AML-193 (cell line): ENCODE measurements at regions not wholly inside any gene's neighbourhood (a gene's known extent, or its start where the extent isn't known, plus 50 kb on each side); places are given as distances from the start of the nearest gene placed in this dataset.
"Not testable (repeated sequence)": the region's sequence is repeated elsewhere in the genome, so short reads cannot be mapped to it uniquely, and the experiment has no call there.

Experiments
- DNase-seq, 2 experiments: peaks; one replicate each; lab custom pipeline; 2025; lab: John Stamatoyannopoulos, UW

DNA sequence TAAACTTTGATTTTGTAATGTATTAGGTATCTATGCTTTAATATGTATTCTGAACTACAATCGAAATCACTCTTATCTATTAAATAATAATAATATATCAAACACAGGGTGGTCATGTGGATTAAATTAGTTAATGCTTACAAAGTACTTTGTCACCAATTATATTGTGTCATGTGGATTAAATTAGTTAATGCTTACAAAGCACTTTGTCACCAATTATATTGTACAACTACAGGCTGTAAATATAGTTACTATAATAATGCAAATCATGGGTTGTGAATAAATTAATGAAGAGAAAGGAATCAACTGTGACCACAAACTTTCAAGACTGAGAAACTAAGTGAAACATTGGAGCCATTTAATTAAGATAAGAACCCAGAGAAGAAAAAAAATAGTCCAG lies 1929.1 kb upstream of the PCDH20 start:
- DNase-seq = no peak

DNA sequence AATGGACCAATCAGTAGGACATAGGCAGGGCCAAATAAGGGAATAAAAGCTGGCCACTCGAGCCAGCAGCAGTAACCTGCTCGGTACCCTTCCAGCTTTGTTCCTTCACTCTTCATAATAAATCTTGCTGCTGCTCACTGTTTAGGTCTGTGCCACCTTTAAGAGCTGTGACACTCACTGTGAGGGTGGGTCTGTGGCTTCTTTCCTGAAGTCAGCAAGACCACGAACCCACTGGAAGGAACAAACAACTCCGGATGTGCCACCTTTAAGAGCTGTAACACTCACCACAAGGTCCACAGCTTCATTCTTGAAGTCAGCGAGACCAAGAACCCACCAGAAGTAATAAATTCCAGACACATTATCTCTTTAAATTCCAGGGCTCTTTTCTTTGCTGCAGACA lies 1922.3 kb upstream of the PCDH20 start:
- no peak for DNase-seq

DNA sequence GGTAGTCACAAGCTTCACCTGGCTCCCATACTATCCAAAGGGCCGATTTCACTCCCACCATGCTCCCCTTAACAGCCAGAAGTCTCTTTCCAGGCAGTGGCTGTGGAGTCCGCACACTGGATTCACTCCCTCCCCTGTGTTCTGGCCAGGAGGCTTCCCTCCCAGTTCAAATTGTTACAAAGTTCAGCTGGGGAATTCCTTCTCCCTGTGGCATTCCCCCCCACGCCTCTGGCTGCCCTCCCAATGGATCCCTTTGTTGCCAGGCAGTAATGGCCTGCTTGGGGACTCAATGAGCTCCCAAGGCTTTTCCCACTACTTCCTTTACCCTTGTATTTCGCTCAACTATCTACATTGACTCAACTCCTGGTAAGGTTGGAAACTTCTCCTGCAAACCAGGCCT lies 1921.4 kb upstream of the PCDH20 start:
- DNase-seq = no peak

DNA sequence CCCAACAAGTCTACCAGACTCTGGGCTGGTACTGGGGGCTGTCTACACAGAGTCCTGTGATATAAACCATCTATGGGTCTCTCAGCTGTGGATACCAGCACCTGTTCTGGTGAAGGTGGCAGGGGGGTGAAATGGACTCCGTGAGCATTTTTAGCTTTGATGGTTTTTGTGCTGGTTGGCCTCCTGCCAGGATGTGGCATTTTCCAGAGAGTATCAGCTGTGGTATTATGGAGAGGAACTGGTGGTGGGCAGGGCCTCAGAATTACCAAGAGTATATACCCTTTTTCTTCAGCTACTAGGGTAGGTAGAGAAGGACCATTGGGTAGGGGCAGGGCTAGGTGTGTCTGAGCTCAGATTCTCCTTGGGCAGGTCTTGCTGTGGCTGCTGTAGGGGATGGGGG lies 1920.9 kb upstream of the PCDH20 start:
- no peak for DNase-seq

DNA sequence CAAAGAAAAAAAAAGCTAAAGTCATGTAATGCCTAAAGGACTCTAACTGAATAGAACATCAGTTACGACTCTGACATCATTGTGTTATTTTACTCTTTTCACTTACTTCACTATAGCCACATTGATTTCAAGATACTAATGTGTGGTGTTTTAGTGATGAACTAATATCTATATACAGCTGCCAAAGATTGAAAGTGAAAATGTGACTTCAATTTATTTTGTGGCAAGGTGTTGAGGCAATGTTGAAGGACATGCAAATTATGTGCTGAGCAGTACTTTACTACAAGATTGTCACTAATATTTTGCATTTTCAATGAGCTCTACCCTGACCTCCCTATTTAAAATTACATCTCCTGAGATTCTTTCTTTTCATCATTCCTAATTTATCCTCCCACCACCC lies 1911.9 kb upstream of the PCDH20 start:
- DNase-seq = no peak

DNA sequence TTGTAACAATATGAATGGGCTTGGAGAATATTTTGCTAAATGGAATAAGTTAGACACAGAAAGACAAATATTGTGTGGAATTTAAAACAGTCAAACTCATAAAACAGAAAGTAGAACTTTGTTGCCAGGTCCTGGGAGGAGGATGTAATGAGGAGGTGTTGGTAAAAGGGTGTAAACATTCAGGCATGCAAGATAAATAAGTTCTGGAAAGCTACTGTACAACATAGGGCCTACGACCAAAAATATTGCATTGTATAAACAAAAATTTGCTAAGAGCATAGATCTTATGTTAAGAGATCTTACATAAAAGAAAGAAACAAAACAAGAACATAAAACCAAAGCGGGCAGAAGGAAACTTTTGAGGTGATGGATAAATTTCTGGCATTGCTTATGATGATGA lies 1907.8 kb upstream of the PCDH20 start:
- DNase-seq = no peak

DNA sequence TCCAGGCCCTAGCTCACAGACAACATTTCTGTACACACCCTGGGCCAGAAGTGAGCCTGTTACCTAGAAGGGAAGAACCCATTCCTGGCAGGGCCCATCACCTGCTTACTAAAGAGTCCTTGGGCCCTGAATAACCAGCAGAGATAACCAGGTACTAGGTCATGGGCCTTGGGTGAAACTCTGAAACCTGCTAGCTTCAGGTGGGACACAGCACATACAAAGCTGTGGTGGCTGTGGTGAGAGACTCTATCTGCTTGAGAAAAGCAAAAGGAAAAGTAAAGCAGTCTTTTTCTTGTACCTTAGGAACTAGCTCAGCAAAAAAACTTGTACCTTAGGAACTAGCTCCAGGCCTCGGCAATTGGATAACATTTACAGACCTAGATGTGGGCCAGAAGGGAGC lies 1895.9 kb upstream of the PCDH20 start:
- no peak for DNase-seq

DNA sequence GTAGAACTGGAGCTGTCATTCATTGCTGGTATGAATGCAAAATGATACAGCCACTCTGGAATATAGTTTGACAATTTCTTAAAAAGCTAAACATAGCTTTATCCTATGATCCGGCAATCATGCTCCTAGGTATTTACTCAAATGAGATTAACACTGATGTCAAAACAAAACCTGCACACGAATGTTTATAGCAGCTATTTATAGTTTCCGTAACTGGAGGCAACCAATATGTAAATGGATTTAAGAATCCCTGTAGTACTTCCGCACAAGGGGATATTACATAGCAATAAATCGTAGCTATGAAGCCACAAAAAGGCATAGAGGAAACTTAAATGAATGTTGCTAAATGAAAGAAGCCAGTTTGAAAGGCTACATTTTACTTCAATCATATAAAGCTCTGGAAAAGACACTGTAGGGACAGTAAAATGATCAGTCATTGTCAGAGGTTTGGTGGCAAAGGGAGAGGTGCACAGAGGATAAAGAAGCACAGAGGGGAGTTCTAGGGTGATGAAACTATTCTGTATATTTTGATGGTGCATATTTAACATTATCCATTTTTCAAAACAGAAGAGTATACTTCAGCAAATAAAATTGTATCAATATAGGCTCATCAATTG lies 1893.0 kb upstream of the PCDH20 start:
- DNase-seq = no peak

DNA sequence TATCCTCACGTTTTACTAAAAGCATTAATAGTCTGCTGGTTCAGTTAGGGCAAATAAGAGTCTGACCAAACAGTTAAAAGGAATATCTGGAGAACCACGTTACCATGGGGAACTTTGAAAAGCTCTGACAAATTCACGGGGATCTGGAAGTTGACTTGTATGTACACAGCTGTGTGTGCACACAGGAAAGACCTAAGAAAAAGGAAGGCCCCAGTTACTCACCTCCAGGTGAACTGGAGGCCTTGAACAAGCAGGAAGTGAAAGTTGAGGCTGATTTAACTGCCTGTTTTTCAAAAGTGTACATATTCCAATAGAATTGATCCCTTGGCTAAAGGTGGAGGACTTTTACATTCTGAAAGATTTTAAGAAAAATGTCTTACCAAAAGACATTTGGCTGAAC lies 1891.6 kb upstream of the PCDH20 start:
- no peak for DNase-seq

DNA sequence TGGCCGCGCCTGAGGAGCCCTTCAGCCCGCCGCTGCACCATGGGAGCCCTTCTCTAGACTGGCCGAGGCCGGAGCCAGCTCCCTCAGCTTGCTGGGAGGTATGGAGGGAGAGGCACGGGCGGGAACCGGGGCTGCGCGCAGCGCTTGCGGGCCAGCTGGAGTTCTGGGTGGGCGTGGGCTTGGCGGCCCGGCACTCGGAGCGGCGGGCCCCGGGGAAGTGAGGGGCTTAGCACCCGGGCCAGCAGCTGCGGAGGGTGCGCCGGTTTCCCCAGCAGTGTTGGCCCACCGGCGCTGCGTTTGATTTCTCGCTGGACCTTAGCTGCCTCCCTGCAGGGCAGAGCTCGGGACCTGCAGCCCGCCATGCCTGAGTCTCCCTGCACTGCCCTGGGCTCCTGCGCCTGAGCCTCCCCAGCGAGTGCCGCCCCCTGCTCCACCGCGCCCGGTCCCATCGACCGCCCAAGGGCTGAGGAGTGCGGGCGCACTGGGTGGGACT lies 1890.0 kb upstream of the PCDH20 start:
- DNase-seq = no peak

DNA sequence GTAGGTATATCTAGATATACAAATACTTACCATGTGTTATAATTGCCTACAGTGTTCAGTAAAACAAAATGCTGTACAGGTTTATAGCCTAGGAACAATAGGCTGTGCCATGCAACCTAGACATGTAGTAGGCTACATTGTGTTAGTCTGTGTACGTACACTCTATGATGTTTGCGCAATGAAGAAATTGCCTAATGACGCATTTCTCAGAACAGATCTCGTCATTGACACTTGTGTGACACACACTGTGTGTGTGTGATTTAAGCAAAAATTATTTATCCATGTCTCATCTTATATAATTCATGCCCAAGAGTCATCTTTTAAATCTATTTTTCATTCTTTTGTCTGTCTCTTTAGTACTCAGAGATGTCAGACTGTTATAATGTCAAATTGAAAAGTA lies 1888.8 kb upstream of the PCDH20 start:
- DNase-seq = no peak

DNA sequence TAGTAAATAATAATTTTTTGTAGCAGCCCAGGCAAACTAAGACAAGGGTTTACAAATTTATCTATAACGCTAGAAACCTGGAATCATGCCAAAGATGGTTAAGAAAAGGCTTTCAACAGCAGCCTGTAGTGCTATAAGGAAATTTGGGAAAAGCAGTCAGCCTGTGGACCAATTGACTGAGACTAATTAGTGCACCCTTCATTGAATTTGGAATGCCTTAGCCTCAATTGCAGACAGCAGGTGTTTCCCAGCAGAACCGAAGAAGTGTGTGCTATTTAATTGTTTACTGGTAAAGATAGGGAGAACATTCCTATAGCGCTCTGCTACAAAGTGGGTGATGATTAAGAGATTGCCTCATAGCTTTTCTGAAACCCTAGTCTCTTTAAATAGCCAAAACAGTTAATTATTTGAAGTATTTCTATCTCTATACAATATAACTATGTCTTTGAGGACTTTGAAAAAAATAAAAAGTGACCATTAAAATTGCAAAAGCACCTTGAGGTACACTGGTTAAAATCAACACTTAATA lies 1884.3 kb upstream of the PCDH20 start:
- DNase-seq = no peak

DNA sequence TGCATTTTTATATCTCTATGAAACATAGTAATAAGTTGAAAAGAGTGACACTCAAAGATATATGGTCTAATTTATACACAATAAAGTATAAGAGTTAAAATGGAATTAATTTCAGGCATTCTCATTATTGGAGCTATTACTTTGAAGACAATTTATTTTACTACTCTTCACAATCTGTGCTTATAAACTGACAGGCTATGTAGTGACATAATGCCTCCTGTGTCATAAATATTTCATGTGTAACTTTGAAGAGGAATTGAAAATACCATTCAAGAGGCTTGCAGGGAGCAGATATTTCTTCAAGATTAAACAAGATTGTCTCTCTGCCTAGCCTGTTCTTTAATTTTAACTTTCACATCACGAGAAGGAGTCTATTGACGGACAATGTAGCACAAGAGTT lies 1881.5 kb upstream of the PCDH20 start:
- DNase-seq = no peak

DNA sequence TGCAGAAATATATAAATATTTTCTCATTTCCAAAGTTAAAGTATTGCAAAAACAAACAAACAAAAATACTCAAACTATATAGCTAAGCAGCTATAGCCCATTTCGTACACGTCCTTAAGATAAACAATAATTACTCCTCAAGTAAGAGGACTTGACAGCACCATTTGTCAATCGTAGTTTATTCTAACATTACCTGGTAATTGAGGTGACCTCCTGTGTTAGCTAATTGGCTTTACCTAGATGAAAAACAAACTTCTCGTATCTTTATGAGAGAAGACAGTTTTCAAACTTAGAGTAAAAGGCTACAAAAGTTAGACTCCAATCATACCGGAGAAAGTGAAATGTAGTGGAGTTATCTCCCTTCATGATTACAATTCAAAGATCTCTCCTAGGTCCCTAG lies 1876.1 kb upstream of the PCDH20 start:
- DNase-seq = no peak

DNA sequence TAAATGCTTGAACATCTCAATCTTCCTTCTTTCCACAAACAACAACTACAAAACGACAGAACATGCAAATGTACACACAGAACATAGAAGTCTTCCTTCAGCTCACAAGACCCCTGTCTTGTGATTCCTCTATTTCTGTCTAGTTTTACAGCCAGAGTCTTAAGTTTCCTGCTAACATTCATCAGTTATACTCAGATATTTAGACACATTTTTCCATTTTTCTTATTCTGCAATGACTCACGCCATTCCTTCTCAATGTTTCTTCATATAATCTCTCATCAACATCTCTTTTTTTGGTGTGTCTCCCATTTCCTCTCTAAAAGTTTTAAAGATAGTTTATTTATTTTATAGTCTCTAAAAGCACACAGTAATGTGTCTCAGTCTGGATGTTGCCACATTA lies 1872.9 kb upstream of the PCDH20 start:
- DNase-seq = no peak

DNA sequence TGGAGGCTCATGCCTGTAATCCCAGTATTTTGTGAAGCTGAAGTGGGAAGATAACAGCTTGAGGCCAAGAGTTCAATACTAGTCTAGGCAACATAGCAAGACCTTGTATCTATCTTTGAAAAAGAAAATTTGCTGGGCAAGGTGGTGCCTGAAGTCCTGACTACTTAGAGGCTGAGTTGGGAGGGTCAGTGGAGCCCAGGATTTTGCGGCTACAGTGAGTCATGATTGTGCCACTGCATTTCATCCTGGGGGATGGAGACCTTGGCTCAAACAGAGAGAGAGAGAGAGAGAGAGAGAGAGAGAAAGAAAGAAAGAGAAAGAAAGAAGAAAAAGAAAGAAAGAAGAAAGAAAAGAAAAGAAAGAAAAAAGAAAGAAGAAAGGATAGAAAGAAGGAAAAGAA lies 1872.3 kb upstream of the PCDH20 start:
- DNase-seq = no peak

DNA sequence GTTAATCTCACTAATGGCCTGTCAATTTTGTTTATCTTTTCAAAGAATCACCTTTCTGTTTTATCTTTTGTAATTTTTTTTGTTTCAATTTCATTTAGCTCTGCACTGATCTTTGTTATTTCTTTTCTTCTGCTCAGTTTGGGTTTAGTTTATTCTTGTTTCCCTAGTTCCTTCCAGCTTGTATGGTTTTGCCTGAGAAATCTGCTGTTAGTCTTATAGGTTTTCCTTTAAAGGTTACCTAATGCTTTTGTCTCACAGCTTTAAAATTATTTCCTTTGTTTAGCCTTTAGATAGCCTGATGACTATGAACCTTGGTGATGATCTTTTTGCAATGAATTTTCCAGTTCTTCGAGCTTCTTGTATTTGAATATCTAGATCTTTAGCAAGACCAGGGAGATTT lies 1869.8 kb upstream of the PCDH20 start:
- no peak for DNase-seq

DNA sequence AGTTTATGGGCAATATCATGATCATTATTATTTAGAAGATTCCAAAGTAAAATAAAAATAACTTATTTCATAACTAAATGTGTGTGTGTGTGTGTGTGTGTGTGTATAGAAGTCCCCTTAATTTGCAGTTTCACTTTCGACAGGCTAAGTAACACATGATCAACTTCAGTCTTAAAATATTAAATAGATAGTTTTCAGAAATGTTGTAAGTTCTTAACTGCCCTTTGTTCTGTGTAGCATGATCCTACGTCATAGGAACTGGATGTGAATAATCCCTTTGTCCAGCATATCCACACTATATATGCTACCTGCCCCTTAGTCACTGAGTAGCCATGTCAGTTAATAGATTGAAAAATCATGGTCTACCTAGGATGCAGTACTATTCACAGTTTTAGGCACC lies 1863.5 kb upstream of the PCDH20 start:
- no peak for DNase-seq

DNA sequence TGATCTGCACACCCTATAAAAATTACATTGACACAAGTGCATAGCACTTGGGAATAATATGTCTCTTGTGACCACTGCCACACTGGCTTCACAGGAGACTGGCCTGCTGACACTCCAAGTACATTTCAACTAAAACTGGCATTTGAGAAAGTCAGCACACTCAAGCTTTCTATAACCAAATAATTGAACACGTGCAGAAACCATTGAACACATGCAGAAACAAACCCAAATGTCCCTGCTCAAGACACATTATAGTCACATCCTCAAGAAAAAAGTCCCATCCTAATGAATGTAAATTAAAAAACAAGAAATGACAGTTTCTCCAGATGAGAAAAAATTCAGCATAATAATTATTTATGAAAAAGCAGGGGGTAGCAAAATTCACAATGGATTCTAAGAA lies 1859.1 kb upstream of the PCDH20 start:
- DNase-seq = no peak

DNA sequence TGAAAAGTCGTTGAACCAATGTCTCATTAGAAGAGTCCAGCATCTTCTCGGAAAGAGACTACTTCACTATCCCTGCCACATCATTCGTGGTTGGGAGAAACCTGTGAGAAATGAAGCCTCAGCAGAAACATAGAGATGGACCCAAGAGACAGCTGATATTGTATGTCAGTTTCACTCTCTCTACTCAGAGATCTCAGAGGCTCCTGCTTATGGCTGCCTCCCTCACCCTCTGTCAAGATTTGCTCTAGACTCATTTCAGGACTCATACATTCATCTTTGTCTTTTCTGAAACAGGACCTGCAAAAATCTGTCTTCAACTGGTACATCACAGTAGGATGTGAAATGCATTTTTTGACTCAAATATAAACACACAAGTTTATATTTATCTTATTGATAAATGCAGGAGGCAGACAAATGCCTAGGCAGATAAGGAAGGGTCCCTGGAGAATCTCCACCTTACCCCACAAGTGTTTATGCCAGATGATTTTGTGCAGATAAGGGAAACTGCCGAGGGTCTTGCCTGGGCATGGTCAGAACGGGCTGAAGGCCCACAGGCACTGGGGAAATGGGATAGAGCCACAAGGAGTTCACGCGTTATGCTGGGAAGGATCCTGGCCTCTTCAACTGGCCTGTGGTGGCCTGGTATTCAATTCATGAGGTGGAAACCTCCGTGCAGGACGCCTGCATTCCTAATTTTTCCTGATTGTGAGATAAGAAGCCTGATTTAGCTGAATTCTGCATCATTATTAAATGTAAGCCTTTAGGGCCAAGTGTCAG lies 1834.0 kb upstream of the PCDH20 start:
- no peak for DNase-seq

DNA sequence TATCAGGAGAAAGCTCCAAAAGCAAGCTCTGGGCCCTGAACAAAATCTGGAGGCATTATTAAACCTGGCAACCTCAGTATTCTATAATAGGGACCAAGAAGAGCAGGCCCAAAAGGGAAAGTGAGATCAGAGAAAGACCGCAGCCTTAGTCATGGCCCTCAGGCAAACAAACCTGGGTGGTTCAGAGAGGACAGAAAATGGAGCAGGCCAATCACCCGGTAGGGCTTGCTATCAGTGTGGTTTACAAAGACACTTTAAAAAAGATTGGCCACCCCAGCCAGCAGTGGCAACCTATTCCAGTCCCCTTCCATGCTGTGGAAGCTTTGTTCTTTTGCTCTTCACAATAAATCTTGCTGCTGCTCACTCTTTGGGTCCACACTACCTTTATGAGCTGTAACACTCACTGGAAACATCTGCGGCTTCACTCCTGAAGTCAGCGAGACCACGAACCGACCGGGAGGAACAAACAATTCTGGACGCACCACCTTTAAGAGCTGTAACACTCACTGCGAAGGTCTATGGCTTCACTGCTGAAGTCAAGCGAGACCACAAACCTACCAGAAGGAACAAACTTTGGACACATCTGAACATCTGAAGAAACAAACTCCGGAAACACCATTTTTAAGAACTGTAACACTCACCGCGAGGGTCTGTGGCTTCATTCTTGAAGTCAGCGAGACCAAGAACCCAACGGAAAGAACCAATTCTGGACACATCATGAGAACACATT lies 1821.2 kb upstream of the PCDH20 start:
- not testable (repeated sequence) for DNase-seq

DNA sequence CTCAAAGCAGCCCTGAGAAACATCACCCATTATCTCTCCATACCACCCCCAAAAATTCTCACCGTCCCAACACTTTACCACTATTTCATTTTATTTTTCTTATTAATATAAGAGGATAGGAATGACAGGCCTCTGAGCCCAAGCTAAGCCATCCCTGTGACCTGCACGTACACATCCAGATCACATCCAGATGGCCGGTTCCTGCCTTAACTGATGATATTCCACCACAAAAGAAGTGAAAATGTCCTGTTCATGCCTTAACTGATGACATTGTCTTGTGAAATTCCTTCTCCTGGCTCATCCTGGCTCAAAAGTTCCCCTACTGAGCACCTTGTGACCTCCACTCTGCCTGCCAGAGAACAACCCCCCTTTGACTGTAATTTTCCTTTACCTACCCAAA lies 1802.9 kb upstream of the PCDH20 start:
- DNase-seq = not testable (repeated sequence)
